ENCODE measurements at regions not wholly inside any gene's neighbourhood (a gene's known extent, or its start where the extent isn't known, plus 50 kb on each side); places are given as distances from the start of the nearest gene placed in this dataset.

DNA sequence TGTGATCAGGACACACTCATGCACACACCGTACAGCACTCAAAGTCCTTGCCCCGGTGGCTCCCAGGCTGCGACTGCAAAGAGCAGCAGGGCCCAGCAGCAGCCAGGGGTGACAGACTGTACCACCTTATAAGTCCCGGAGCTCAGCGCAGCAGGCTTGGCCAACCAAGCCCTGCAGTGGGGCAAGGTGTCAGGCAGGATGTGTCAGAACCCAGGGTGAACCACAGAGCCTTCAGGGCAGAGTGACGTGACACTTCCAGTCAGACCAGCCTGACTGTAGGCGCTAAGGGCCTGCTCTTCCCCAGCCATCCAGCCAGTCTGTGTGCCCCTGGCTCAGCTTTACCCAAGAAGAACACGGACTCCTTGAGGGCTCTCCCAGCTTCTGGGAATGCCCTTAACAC lies 204.1 kb downstream of the COPRS start:
- ChIA-PET POLR2A (no interaction called here), CTCF (no interaction called here)
- no peaks in the 10 kb centered on the region for H3K79me2 ChIP-seq (ENCODE audit: control insufficient read depth, insufficient read depth, low read length)
- dilution Hi-C loops (cut with MboI; ENCODE audit: extremely low pct_ligation_motif_present, low sequenced_read_pairs) (no loop called here), intact Hi-C loops (cut with micrococcal nuclease) (no loop called here)
- BruUV-seq (replicated peaks): no TSS peak
- peaks cover 6 to 11% of the 10 kb centered on the region in 2 experiments for H3K27me3 ChIP-seq (ENCODE audit: control insufficient read depth in 2 of 2, insufficient read depth in 2 of 2, low read length in 2 of 2)
- FAIRE-seq (no peak), DNase-seq (ENCODE audit: low read depth, low spot score) (no peak)
- H3K4me2 ChIP-seq (ENCODE audit: insufficient read depth, low read length): no peak overlapping the region
- H3K9me1 ChIP-seq (replicated peaks; ENCODE audit: control insufficient read depth, extremely low read depth, insufficient read depth, low read length): no peaks in the 10 kb centered on the region
- no peak overlapping the region for H3K27ac ChIP-seq (ENCODE audit: insufficient read depth, low read depth, low read length)
- no peaks in the 10 kb centered on the region for H3K4me1 ChIP-seq (ENCODE audit: control insufficient read depth, extremely low read depth, insufficient read depth, low read length)
- no peak overlapping the region for H2AFZ ChIP-seq (ENCODE audit: low read depth, low read length)
- TF ChIP-seq POLR2AphosphoS5 (IDR thresholded peaks at IDR 0.05; ENCODE audit: insufficient read depth, low read depth, low read length): no peak
- TF ChIP-seq EZH2 (IDR thresholded peaks at IDR 0.05; ENCODE audit: borderline replicate concordance, low read depth, low read length, severe bottlenecking): no peak
- no peak for TF ChIP-seq JUN (IDR thresholded peaks at IDR 0.05; ENCODE audit: borderline replicate concordance, insufficient read depth, insufficient read length, low read depth)
- no peak for TF ChIP-seq GATA2 (IDR thresholded peaks at IDR 0.05; ENCODE audit: insufficient read depth, insufficient read length, low read depth, low read length)
- no peak for TF ChIP-seq MYC (IDR thresholded peaks at IDR 0.05; ENCODE audit: low read depth, low read length)
- no peak for TF ChIP-seq FOS (IDR thresholded peaks at IDR 0.05; ENCODE audit: borderline replicate concordance, insufficient read depth, low read length)
- no peak for TF ChIP-seq POLR2A (IDR thresholded peaks at IDR 0.05; ENCODE audit: low read depth, low read length)
- TF ChIP-seq, protein P1, sequence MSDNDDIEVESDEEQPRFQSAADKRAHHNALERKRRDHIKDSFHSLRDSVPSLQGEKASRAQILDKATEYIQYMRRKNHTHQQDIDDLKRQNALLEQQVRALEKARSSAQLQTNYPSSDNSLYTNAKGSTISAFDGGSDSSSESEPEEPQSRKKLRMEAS (IDR thresholded peaks at IDR 0.05; ENCODE audit: insufficient read depth, insufficient read length): no peak
- TF ChIP-seq, protein P2, sequence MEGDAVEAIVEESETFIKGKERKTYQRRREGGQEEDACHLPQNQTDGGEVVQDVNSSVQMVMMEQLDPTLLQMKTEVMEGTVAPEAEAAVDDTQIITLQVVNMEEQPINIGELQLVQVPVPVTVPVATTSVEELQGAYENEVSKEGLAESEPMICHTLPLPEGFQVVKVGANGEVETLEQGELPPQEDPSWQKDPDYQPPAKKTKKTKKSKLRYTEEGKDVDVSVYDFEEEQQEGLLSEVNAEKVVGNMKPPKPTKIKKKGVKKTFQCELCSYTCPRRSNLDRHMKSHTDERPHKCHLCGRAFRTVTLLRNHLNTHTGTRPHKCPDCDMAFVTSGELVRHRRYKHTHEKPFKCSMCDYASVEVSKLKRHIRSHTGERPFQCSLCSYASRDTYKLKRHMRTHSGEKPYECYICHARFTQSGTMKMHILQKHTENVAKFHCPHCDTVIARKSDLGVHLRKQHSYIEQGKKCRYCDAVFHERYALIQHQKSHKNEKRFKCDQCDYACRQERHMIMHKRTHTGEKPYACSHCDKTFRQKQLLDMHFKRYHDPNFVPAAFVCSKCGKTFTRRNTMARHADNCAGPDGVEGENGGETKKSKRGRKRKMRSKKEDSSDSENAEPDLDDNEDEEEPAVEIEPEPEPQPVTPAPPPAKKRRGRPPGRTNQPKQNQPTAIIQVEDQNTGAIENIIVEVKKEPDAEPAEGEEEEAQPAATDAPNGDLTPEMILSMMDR (IDR thresholded peaks at IDR 0.05; ENCODE audit: extremely low read depth in 1 of 2, insufficient read depth in 1 of 2, low read depth in 1 of 2, low read length in 2 of 2): no peak
- no peaks in the 10 kb centered on the region for H3K9me3 ChIP-seq (replicated peaks; ENCODE audit: control insufficient read depth, insufficient read depth, low read length)
- no peak overlapping the region for H3K4me3 ChIP-seq (replicated peaks in 1 of 3; ENCODE audit: insufficient read depth in 1 of 3, low read depth in 1 of 3, low read length in 3 of 3)
- no peaks in the 10 kb centered on the region for H3K36me3 ChIP-seq (ENCODE audit: control insufficient read depth in 2 of 2, extremely low read depth in 1 of 2, insufficient read depth in 2 of 2, low read length in 2 of 2)
- H4K20me1 ChIP-seq (replicated peaks; ENCODE audit: control insufficient read depth, extremely low read depth, insufficient read depth, low read length): no peaks in the 10 kb centered on the region
- no peak overlapping the region for H3K9ac ChIP-seq (replicated peaks; ENCODE audit: extremely low read depth, insufficient read depth, low read length)
